Ascending aorta (tissue), 2 donors: ENCODE measurements at regions not wholly inside any gene's neighbourhood (a gene's known extent, or its start where the extent isn't known, plus 50 kb on each side); places are given as distances from the start of the nearest gene placed in this dataset.

ENCODE experiments used
- DNase-seq, 2 donors: peaks; one replicate each; pipeline ENCODE4 v3.0.0-alpha.2; 2019; ENCODE audit warnings: low spot score in 2 of 2
- H3K27ac ChIP-seq, 2 donors: fragments of 200-600 bp; sonication (generic); one replicate each; pipeline ENCODE4 v1.5.1; 2016 to 2017; ENCODE audit warnings: mild to moderate bottlenecking in 1 of 2
- H3K27me3 ChIP-seq: fragments of 200-600 bp; sonication (generic); one replicate; pipeline ENCODE4 v1.5.1; 2017
- H3K36me3 ChIP-seq, 2 donors: fragments of 200-600 bp; sonication (generic); one replicate each; pipeline ENCODE4 v1.5.1; 2016
- H3K4me1 ChIP-seq, 2 donors: fragments of 200-600 bp; sonication (generic); one replicate each; pipeline ENCODE4 v1.5.1; 2016 to 2017; ENCODE audit warnings: mild to moderate bottlenecking in 1 of 2
- H3K4me3 ChIP-seq, 2 donors: fragments of 200-600 bp; sonication (generic); one replicate each; pipeline ENCODE4 v1.5.1; 2016 to 2017; ENCODE audit warnings: mild to moderate bottlenecking in 1 of 2
- H3K9me3 ChIP-seq, 2 donors: fragments of 200-600 bp; sonication (generic); one replicate each; pipeline ENCODE4 v1.5.1; 2016
- intact Hi-C: fragments of 100-400 bp; cut with DNase I; formaldehyde crosslinking; loops from one replicate; pipeline ENCODE4 v1.15.1; 2023
- TF ChIP-seq, protein P1 (sequence below), 3 experiments: fragments of 200-600 bp in 2 of 3; fragments of 450-650 bp in 1 of 3; sonication (generic) in 2 of 3; IDR thresholded peaks; one replicate each; pipeline ENCODE4 v1.5.1; 2016 to 2019; ENCODE audit warnings: antibody characterized with exemption in 3 of 3, mild to moderate bottlenecking in 1 of 3, moderate library complexity in 1 of 3

DNA sequence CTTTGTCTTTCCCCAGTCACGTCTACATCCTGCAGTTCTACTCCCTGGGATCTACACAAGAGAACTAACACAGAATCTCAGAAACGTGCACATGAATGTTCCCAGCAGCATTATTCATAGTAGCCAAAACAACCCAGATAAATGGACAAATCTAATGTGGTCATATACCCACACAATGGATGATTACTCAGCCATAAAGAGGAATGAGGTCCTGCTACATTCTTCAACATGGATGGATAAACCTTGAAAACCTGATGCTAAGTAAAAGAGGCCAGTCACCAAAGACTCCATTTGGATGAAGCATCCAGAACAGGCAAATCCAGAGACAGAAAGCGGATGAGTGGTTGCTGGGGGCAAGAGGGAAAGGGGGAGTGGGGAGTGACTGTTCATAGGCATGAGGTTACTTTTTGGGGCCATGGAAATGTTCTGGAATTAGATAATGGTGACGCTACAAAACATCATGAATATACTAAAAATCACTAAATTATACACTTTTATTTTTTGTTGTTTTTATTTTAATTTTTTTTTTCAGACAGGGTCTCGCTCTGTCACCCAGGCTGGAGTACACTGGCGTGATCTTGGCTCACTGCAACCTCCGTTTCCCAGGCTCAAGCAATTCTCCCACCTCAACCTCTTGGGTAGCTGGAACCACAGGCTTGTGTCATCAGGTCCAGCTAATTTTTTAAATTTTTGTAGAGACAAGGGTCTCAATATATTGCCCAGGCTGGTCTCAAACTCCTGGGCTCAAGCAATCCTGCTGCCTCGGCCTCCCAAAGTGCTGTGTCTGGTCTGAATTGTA lies 50.8 kb upstream of the DSN1 start:
- Histone ChIP-seq H3K4me1 (peaks cover 26 to 59% of the 10 kb centered on the region in 2 donors), H3K4me3 (no peak overlapping the region), H3K9me3 (no peaks in the 10 kb centered on the region), H3K36me3 (peaks cover 8 to 23% of the 10 kb centered on the region in 2 donors), H3K27me3 (no peaks in the 10 kb centered on the region), H3K27ac (peak overlapping the region; percentile 70 to 79)
- intact Hi-C loops = no loop called here
- DNase-seq = no peak
- TF ChIP-seq, protein P1, sequence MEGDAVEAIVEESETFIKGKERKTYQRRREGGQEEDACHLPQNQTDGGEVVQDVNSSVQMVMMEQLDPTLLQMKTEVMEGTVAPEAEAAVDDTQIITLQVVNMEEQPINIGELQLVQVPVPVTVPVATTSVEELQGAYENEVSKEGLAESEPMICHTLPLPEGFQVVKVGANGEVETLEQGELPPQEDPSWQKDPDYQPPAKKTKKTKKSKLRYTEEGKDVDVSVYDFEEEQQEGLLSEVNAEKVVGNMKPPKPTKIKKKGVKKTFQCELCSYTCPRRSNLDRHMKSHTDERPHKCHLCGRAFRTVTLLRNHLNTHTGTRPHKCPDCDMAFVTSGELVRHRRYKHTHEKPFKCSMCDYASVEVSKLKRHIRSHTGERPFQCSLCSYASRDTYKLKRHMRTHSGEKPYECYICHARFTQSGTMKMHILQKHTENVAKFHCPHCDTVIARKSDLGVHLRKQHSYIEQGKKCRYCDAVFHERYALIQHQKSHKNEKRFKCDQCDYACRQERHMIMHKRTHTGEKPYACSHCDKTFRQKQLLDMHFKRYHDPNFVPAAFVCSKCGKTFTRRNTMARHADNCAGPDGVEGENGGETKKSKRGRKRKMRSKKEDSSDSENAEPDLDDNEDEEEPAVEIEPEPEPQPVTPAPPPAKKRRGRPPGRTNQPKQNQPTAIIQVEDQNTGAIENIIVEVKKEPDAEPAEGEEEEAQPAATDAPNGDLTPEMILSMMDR (IDR thresholded peaks at IDR 0.05) = no peak

DNA sequence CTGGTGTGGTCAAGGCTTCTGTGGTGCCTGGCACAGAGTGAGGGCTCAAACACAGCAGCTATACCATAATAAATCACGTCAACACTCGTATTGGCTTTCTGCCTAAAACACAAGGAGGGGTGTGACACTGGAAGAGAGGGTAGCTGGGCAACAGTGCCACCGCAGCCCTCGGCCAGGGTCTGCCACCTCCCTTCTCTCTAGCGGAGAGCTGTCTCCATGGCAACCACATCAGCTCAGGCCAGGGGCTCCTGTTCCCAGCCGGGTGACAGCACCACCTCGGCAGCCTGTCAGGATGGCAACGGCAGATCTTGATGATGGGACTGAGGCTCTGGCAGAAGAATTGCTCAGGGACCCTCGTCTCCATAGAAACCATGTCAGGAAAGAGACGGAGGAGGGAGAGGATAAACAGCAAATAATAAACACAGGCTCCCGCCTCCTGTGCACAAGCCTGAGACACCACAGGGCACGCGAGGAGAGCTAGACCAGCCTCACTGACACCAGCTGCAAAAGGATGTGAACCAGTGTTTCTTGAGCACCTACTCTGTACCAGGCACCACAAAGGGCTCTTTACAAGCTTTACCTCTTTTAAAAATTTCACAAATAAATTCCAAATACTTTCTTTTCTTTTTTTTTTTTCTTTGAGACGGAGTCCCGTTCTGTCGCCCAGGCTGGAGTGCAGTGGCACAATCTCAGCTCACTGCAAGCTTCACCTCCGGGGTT lies 50.4 kb upstream of the TLDC2 start:
- H3K27me3 ChIP-seq = no peaks in the 10 kb centered on the region
- peak overlapping the region in 1 of 2 donors; percentile 18 for H3K27ac ChIP-seq
- H3K4me3 ChIP-seq = no peak overlapping the region
- no peaks in the 10 kb centered on the region for H3K9me3 ChIP-seq
- intact Hi-C loops = no loop called here
- H3K4me1 ChIP-seq = peaks cover 18 to 54% of the 10 kb centered on the region in 2 donors
- TF ChIP-seq, protein P1 (IDR thresholded peaks at IDR 0.05) = no peak
- H3K36me3 ChIP-seq = peaks cover 8 to 23% of the 10 kb centered on the region in 2 donors
- no peak for DNase-seq
